ENCODE measurements at regions not wholly inside any gene's neighbourhood (a gene's known extent, or its start where the extent isn't known, plus 50 kb on each side); places are given as distances from the start of the nearest gene placed in this dataset.

DNA sequence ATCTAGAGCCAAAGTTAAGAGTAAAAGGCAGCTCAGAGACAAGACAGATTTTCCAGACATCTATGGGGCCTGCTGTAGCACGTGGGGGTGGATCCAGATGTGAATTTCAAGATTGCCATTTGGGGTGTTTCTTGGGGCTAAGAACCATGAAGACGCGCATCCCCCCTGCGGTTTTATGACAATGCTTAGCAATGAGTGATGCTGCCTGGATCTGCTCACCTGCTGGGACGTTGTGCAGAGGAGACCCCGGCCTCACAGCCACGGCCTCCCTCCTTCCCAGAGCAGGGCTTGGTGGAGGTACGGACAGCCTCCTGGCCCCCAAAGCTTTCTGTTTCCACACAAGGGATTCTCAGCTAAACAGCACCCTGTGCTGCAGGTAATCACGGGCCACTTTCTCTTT lies 151.5 kb upstream of the DYNLRB2 start:
- Histone ChIP-seq H3K4me3 (ENCODE audit: low read length in 2 of 2) (no peak overlapping the region), H3K9me3 (ENCODE audit: control insufficient read depth in 2 of 2, low read length in 2 of 2) (no peaks in the 10 kb centered on the region), H3K27ac (ENCODE audit: low read depth in 2 of 2, low read length in 2 of 2) (no peak overlapping the region), H3K27me3 (ENCODE audit: control insufficient read depth in 2 of 2, insufficient read depth in 2 of 2, low read length in 2 of 2) (no peaks in the 10 kb centered on the region), H3K36me3 (ENCODE audit: control insufficient read depth in 2 of 2, insufficient read depth in 2 of 2, low read length in 2 of 2) (no peaks in the 10 kb centered on the region), H3K4me1 (ENCODE audit: control insufficient read depth in 2 of 2, insufficient read depth in 2 of 2, low read length in 2 of 2) (no peaks in the 10 kb centered on the region), H3K9ac (ENCODE audit: low read depth in 1 of 2, low read length in 2 of 2) (no peak overlapping the region)

DNA sequence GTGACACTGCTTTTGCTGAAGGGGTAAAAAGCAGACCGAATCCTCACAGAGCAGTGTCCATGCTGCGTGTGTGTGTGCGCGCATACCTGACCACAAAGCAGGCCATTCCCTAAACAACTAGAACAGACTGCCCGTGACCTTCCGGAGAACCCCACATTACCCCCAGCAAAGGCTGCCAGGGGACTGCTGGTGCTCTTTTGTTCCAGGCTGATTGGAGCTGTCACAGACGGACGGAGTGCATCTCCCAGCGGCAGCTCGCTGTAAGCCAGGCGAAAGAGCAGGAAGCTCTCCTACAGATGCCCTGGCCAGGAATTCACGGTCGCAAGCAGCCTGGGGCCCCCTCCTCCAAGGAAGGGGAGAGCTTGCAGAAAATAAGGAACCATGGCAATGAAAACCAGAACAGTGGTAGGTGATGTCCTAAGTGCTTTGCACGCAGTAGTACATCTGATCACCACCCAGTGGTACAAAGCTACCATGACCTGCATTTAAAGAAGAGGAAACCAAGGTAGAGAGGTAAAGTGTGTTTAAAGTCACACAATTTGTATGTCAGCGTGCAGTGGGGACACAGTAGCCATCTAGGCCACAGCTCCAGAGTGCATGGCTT lies 153.4 kb upstream of the DYNLRB2 start:
- H3K9me3 ChIP-seq (ENCODE audit: control insufficient read depth in 2 of 2, low read length in 2 of 2): no peaks in the 10 kb centered on the region
- H3K4me1 ChIP-seq (ENCODE audit: control insufficient read depth in 2 of 2, insufficient read depth in 2 of 2, low read length in 2 of 2): no peaks in the 10 kb centered on the region
- H3K4me3 ChIP-seq (ENCODE audit: low read length in 2 of 2): no peak overlapping the region
- H3K9ac ChIP-seq (ENCODE audit: low read depth in 1 of 2, low read length in 2 of 2): no peak overlapping the region
- H3K27ac ChIP-seq (ENCODE audit: low read depth in 2 of 2, low read length in 2 of 2): no peak overlapping the region
- peaks cover 0 to 3% of the 10 kb centered on the region in 2 donors for H3K27me3 ChIP-seq (ENCODE audit: control insufficient read depth in 2 of 2, insufficient read depth in 2 of 2, low read length in 2 of 2)
- no peaks in the 10 kb centered on the region for H3K36me3 ChIP-seq (ENCODE audit: control insufficient read depth in 2 of 2, insufficient read depth in 2 of 2, low read length in 2 of 2)

- no peak overlapping the region for H3K27ac ChIP-seq (ENCODE audit: low read depth in 2 of 2, low read length in 2 of 2)
- H3K4me1 ChIP-seq (ENCODE audit: control insufficient read depth in 2 of 2, insufficient read depth in 2 of 2, low read length in 2 of 2): no peaks in the 10 kb centered on the region
- no peak overlapping the region for H3K4me3 ChIP-seq (ENCODE audit: low read length in 2 of 2)
- H3K9ac ChIP-seq (ENCODE audit: low read depth in 1 of 2, low read length in 2 of 2): no peak overlapping the region
- peaks cover 0 to 3% of the 10 kb centered on the region in 2 donors for H3K27me3 ChIP-seq (ENCODE audit: control insufficient read depth in 2 of 2, insufficient read depth in 2 of 2, low read length in 2 of 2)
- H3K36me3 ChIP-seq (ENCODE audit: control insufficient read depth in 2 of 2, insufficient read depth in 2 of 2, low read length in 2 of 2): no peaks in the 10 kb centered on the region
- no peaks in the 10 kb centered on the region for H3K9me3 ChIP-seq (ENCODE audit: control insufficient read depth in 2 of 2, low read length in 2 of 2)
Measured at GRCh38 chr16:80384862-80385261, 155.9 kb upstream of the DYNLRB2 start.

DNA sequence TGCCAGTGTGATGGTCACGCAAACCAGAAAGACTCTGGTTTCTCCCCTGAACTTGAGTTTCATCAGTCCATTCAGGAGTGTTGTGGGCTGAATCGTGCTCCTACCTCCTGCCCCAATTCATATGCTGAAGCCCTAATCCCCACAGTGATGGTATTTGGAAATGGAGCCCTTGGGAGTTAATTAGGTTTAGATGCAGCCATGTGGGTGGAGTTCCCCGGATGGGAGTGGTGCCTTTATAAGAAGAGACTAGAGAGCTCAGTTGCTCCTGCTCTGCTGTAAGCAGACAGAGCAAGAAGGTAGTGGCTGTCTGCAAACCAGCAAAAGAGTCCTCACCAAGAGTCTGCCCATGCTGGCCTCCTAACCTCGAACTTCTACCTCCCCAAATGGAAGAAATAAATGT lies 160.3 kb upstream of the DYNLRB2 start:
- Histone ChIP-seq H3K4me3 (ENCODE audit: low read length in 2 of 2) (no peak overlapping the region), H3K4me1 (ENCODE audit: control insufficient read depth in 2 of 2, insufficient read depth in 2 of 2, low read length in 2 of 2) (peaks cover 0 to 3% of the 10 kb centered on the region in 2 donors), H3K27me3 (ENCODE audit: control insufficient read depth in 2 of 2, insufficient read depth in 2 of 2, low read length in 2 of 2) (peaks cover 0 to 3% of the 10 kb centered on the region in 2 donors), H3K9me3 (ENCODE audit: control insufficient read depth in 2 of 2, low read length in 2 of 2) (no peaks in the 10 kb centered on the region), H3K36me3 (ENCODE audit: control insufficient read depth in 2 of 2, insufficient read depth in 2 of 2, low read length in 2 of 2) (no peaks in the 10 kb centered on the region), H3K9ac (ENCODE audit: low read depth in 1 of 2, low read length in 2 of 2) (no peak overlapping the region), H3K27ac (ENCODE audit: low read depth in 2 of 2, low read length in 2 of 2) (no peak overlapping the region)

DNA sequence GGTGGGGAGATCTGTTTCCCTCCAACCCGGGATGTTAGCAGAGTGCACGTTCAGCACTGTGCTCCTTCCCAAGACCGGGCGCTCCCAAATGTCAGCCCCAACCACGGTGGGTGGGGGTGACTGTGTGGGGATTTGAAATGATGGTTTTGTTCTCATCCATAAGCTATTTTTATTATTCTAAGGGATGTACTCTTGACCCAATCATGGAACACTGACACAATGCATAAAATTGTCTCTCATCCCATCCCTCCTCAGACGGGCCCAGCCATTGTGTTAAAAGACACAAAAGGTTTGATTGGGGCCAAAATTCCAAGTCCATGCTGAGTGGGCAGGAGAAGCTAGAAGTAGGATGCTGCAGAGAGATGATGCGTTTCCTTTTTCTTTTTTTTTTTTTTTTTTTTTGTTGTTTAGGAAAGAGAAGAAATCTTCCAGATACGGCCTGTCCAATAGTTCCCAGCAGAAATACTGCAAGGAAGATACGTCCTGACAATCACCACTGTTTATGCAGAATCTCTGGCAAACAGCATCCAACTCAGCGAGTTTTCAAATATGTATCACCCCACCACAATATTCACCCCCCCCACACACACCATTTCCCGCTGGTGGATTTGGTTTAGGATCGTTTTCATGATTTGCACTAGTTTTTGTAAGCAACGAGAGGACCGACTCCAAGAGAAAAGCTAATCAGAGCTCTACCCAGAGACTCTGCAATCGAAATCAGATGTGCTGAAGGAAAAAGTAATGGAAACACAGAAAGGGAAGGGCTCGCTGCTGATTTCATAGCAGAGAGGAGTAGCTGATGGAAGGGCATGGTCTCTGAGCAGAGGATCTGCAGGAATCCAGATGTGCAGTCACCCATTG lies 163.5 kb upstream of the DYNLRB2 start:
- H3K4me3 ChIP-seq (ENCODE audit: low read length in 2 of 2): no peak overlapping the region
- H3K36me3 ChIP-seq (ENCODE audit: control insufficient read depth in 2 of 2, insufficient read depth in 2 of 2, low read length in 2 of 2): no peaks in the 10 kb centered on the region
- peaks cover 0 to 3% of the 10 kb centered on the region in 2 donors for H3K4me1 ChIP-seq (ENCODE audit: control insufficient read depth in 2 of 2, insufficient read depth in 2 of 2, low read length in 2 of 2)
- no peak overlapping the region for H3K27ac ChIP-seq (ENCODE audit: low read depth in 2 of 2, low read length in 2 of 2)
- H3K27me3 ChIP-seq (ENCODE audit: control insufficient read depth in 2 of 2, insufficient read depth in 2 of 2, low read length in 2 of 2): no peaks in the 10 kb centered on the region
- no peak overlapping the region for H3K9ac ChIP-seq (ENCODE audit: low read depth in 1 of 2, low read length in 2 of 2)
- no peaks in the 10 kb centered on the region for H3K9me3 ChIP-seq (ENCODE audit: control insufficient read depth in 2 of 2, low read length in 2 of 2)

DNA sequence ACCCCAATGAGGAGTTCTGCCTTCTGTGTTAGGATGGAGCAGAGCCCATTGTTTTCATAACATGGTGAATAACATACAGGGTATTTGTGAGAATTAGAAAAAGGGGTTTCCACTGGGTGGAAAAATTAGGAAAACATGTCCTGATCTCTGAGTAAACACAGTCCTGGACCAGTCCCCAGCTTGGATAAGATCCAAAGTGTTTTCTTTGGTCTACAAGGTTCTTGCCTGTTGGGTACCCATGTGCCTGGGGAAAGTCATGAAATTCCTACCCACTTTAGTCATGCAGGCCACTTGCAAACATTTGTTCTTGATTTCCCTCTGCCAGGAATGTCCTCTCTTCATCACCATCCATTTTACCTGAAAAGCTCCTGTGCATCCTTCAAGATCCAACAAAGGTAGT lies 164.8 kb upstream of the DYNLRB2 start:
- no peak overlapping the region for H3K27ac ChIP-seq (ENCODE audit: low read depth in 2 of 2, low read length in 2 of 2)
- H3K36me3 ChIP-seq (ENCODE audit: control insufficient read depth in 2 of 2, insufficient read depth in 2 of 2, low read length in 2 of 2): no peaks in the 10 kb centered on the region
- no peak overlapping the region for H3K4me3 ChIP-seq (ENCODE audit: low read length in 2 of 2)
- H3K4me1 ChIP-seq (ENCODE audit: control insufficient read depth in 2 of 2, insufficient read depth in 2 of 2, low read length in 2 of 2): peaks cover 0 to 3% of the 10 kb centered on the region in 2 donors
- no peak overlapping the region for H3K9ac ChIP-seq (ENCODE audit: low read depth in 1 of 2, low read length in 2 of 2)
- H3K27me3 ChIP-seq (ENCODE audit: control insufficient read depth in 2 of 2, insufficient read depth in 2 of 2, low read length in 2 of 2): no peaks in the 10 kb centered on the region
- no peaks in the 10 kb centered on the region for H3K9me3 ChIP-seq (ENCODE audit: control insufficient read depth in 2 of 2, low read length in 2 of 2)

GRCh38 chr16:80375513-80375912 lies 165.3 kb upstream of the DYNLRB2 start:
- H3K36me3 ChIP-seq (ENCODE audit: control insufficient read depth in 2 of 2, insufficient read depth in 2 of 2, low read length in 2 of 2): no peaks in the 10 kb centered on the region
- no peak overlapping the region for H3K9ac ChIP-seq (ENCODE audit: low read depth in 1 of 2, low read length in 2 of 2)
- H3K4me3 ChIP-seq (ENCODE audit: low read length in 2 of 2): no peak overlapping the region
- no peaks in the 10 kb centered on the region for H3K27me3 ChIP-seq (ENCODE audit: control insufficient read depth in 2 of 2, insufficient read depth in 2 of 2, low read length in 2 of 2)
- H3K4me1 ChIP-seq (ENCODE audit: control insufficient read depth in 2 of 2, insufficient read depth in 2 of 2, low read length in 2 of 2): peaks cover 0 to 3% of the 10 kb centered on the region in 2 donors
- no peak overlapping the region for H3K27ac ChIP-seq (ENCODE audit: low read depth in 2 of 2, low read length in 2 of 2)
- H3K9me3 ChIP-seq (ENCODE audit: control insufficient read depth in 2 of 2, low read length in 2 of 2): no peaks in the 10 kb centered on the region

DNA sequence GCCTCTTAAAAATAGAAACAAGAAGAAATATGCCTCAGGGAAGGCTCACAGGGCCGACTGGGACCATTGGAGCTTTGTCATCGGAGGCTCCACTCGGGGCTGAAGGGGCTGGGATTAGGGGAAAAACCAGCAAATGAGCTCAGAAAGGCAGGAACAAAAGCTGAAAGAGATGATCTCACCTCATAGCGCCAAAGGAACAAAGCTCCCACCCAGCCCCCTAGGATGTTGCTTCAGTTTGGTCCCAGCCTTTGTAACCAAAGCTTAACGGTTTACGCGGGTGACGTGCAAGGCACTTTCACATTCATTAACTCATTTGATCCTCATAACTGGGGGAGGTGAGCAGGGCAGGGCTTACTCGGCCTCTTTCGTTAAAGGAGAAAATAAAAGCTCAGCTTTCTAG lies 168.5 kb upstream of the DYNLRB2 start:
- Histone ChIP-seq H3K27me3 (ENCODE audit: control insufficient read depth in 2 of 2, insufficient read depth in 2 of 2, low read length in 2 of 2) (no peaks in the 10 kb centered on the region), H3K9ac (ENCODE audit: low read depth in 1 of 2, low read length in 2 of 2) (no peak overlapping the region), H3K36me3 (ENCODE audit: control insufficient read depth in 2 of 2, insufficient read depth in 2 of 2, low read length in 2 of 2) (no peaks in the 10 kb centered on the region), H3K27ac (ENCODE audit: low read depth in 2 of 2, low read length in 2 of 2) (no peak overlapping the region), H3K9me3 (ENCODE audit: control insufficient read depth in 2 of 2, low read length in 2 of 2) (no peaks in the 10 kb centered on the region), H3K4me1 (ENCODE audit: control insufficient read depth in 2 of 2, insufficient read depth in 2 of 2, low read length in 2 of 2) (peaks cover 0 to 3% of the 10 kb centered on the region in 2 donors), H3K4me3 (ENCODE audit: low read length in 2 of 2) (no peak overlapping the region)

DNA sequence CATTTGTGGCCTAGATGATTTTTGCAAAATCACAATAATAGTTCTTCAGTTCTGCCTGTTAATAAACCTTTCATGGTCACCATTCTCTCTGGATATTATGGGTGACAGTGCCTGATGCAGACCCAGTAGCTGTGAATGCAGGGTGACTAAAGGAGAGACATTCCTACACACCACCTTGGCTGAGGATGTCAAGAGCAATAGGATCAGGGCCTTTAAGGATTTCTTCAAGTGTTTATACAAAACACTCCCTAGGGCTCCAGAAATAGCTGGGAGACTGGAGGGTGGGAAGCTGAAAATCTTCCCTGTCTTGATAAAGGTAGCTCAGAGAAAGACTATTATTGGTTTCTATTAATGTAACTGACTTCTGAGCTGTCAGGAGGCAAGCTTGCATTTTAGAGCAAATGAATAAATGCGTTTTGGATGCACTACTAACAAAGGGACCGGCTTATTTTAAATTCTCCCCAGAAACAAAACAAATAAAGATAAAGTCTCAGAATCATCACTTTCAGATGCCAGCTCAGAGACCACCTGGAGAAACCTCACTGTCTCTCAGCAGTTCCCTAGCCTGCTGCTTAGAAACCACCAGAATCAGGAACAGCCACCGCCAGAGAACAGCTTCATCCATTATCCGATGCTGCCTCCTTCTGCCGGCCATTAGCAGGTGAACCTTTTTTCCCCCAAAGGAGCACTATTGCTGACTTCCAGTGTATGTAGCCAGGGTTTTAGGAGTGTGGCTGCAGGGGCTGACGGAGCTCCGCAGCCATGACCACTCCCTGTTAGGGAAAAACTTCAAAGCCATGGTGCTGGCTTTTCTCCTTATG lies 171.4 kb upstream of the DYNLRB2 start:
- no peak overlapping the region for H3K4me3 ChIP-seq (ENCODE audit: low read length in 2 of 2)
- H3K27me3 ChIP-seq (ENCODE audit: control insufficient read depth in 2 of 2, insufficient read depth in 2 of 2, low read length in 2 of 2): no peaks in the 10 kb centered on the region
- no peaks in the 10 kb centered on the region for H3K4me1 ChIP-seq (ENCODE audit: control insufficient read depth in 2 of 2, insufficient read depth in 2 of 2, low read length in 2 of 2)
- H3K9me3 ChIP-seq (ENCODE audit: control insufficient read depth in 2 of 2, low read length in 2 of 2): no peaks in the 10 kb centered on the region
- no peaks in the 10 kb centered on the region for H3K36me3 ChIP-seq (ENCODE audit: control insufficient read depth in 2 of 2, insufficient read depth in 2 of 2, low read length in 2 of 2)
- H3K9ac ChIP-seq (ENCODE audit: low read depth in 1 of 2, low read length in 2 of 2): no peak overlapping the region
- no peak overlapping the region for H3K27ac ChIP-seq (ENCODE audit: low read depth in 2 of 2, low read length in 2 of 2)

All from mucosa of rectum (tissue), 2 donors.